CD14-positive monocyte (primary cell): ENCODE measurements at regions not wholly inside any gene's neighbourhood (a gene's known extent, or its start where the extent isn't known, plus 50 kb on each side); places are given as distances from the start of the nearest gene placed in this dataset.

Experiments
- DNase-seq, 3 donors: peaks; one replicate each; pipeline ENCODE4 v3.0.0-alpha.2; 2011 to 2022
- H2AFZ ChIP-seq: 2 replicates; pipeline ENCODE4 v1.6.0; 2012; ENCODE audit warnings: mild to moderate bottlenecking, low read depth, low read length, inconsistent platforms; ENCODE audit not compliant: insufficient read depth, poor library complexity, severe bottlenecking
- H3K27ac ChIP-seq, 2 donors: 1 replicate in 1 of 2; 2 replicates in 1 of 2; pipeline ENCODE4 v1.5.1; 2012 to 2013; ENCODE audit warnings: low read length in 2 of 2, control low read depth in 1 of 2, inconsistent platforms in 1 of 2, low read depth in 1 of 2, mild to moderate bottlenecking in 1 of 2
- H3K27me3 ChIP-seq, 2 donors: one replicate each; pipeline versions ENCODE4 v1.6.0 to v1.6.1; 2011 to 2013; ENCODE audit warnings: low read length in 2 of 2; ENCODE audit not compliant: control insufficient read depth in 2 of 2, insufficient read depth in 2 of 2
- H3K36me3 ChIP-seq, 2 donors: replicated peaks in 1 of 2; 1 replicate in 1 of 2; 2 replicates in 1 of 2; pipeline versions ENCODE4 v1.5.1 to v1.6.1; 2012 to 2013; ENCODE audit warnings: low read length in 2 of 2, control low read depth in 1 of 2, inconsistent platforms in 1 of 2, mild to moderate bottlenecking in 1 of 2; ENCODE audit not compliant: insufficient read depth in 2 of 2, control insufficient read depth in 1 of 2
- H3K4me1 ChIP-seq, 2 donors: 1 replicate in 1 of 2; 2 replicates in 1 of 2; pipeline versions ENCODE4 v1.5.1 to v1.6.1; 2012 to 2013; ENCODE audit warnings: low read length in 2 of 2, control low read depth in 1 of 2, inconsistent platforms in 1 of 2, mild to moderate bottlenecking in 1 of 2, moderate library complexity in 1 of 2; ENCODE audit not compliant: insufficient read depth in 2 of 2, control insufficient read depth in 1 of 2
- H3K4me2 ChIP-seq: replicated peaks from 2 replicates; pipeline ENCODE3; 2012; ENCODE audit warnings: low read length, moderate library complexity, mild to moderate bottlenecking; ENCODE audit not compliant: poor library complexity, severe bottlenecking; ENCODE audit errors: extremely low read depth
- H3K4me3 ChIP-seq, 3 experiments: fragments of 200-600 bp in 1 of 3; sonication (generic) in 1 of 3; replicated peaks in 1 of 3; 1 replicate in 2 of 3; 2 replicates in 1 of 3; pipeline ENCODE4 v1.5.1; 2011 to 2013; ENCODE audit warnings: low read length in 3 of 3, mild to moderate bottlenecking in 3 of 3, control low read depth in 2 of 3, low read depth in 2 of 3, inconsistent platforms in 1 of 3, moderate library complexity in 1 of 3
- H3K79me2 ChIP-seq: 2 replicates; pipeline ENCODE4 v1.6.0; 2012; ENCODE audit warnings: mild to moderate bottlenecking, control low read depth, inconsistent platforms, low read length, moderate library complexity; ENCODE audit not compliant: insufficient read depth
- H3K9ac ChIP-seq: 2 replicates; pipeline ENCODE4 v1.6.0; 2017; ENCODE audit warnings: low read length, mild to moderate bottlenecking; ENCODE audit not compliant: insufficient read depth, poor library complexity, severe bottlenecking
- H3K9me3 ChIP-seq, 2 donors: replicated peaks in 1 of 2; 1 replicate in 1 of 2; 2 replicates in 1 of 2; pipeline versions ENCODE4 v1.5.1 to v1.6.1; 2012 to 2013; ENCODE audit warnings: low read length in 2 of 2, control low read depth in 1 of 2; ENCODE audit not compliant: control insufficient read depth in 1 of 2, insufficient read depth in 1 of 2
- H4K20me1 ChIP-seq: 2 replicates; pipeline ENCODE4 v1.6.0; 2012; ENCODE audit warnings: mild to moderate bottlenecking, low read length, control low read depth, moderate library complexity; ENCODE audit not compliant: insufficient read depth
- H3K27ac Mint-ChIP-seq, 7 donors: one replicate each; pipeline ENCODE4 v1.8.0; 2020; ENCODE audit warnings: mild to moderate bottlenecking in 7 of 7, mixed read lengths in 7 of 7, moderate library complexity in 6 of 7, inconsistent platforms in 2 of 7
- H3K27me3 Mint-ChIP-seq, 3 donors: one replicate each; pipeline ENCODE4 v1.8.0; 2021 to 2022; ENCODE audit warnings: low read depth in 3 of 3, mild to moderate bottlenecking in 3 of 3, mixed read lengths in 3 of 3, moderate library complexity in 3 of 3, inconsistent platforms in 1 of 3
- H3K36me3 Mint-ChIP-seq, 2 donors: one replicate each; pipeline ENCODE4 v1.8.0; 2020; ENCODE audit warnings: mixed read lengths in 2 of 2, inconsistent platforms in 1 of 2, mild to moderate bottlenecking in 1 of 2
- H3K4me1 Mint-ChIP-seq: one replicate; pipeline ENCODE4 v1.8.0; 2020; ENCODE audit warnings: mild to moderate bottlenecking, mixed read lengths
- H3K4me3 Mint-ChIP-seq, 2 donors: one replicate each; pipeline ENCODE4 v1.8.0; 2020; ENCODE audit warnings: mild to moderate bottlenecking in 2 of 2, mixed read lengths in 2 of 2, moderate library complexity in 1 of 2
- H3K9me3 Mint-ChIP-seq, 7 donors: one replicate each; pipeline ENCODE4 v1.8.0; 2020 to 2022; ENCODE audit warnings: mixed read lengths in 7 of 7, mild to moderate bottlenecking in 6 of 7, moderate library complexity in 6 of 7, inconsistent platforms in 2 of 7
- WGBS: methylation state at CpG from one replicate; pipeline ENCODE4 v1.1.5; 2013; ENCODE audit warnings: missing lambda C conversion rate; ENCODE audit not compliant: insufficient coverage; 5-methylcytosine and 5-hydroxymethylcytosine counted together
- intact Hi-C, 2 donors: fragments of 100-400 bp; cut with micrococcal nuclease; formaldehyde crosslinking; loops; one replicate each; pipeline versions ENCODE4 v1.15.0 to v1.15.1; 2023
- TF ChIP-seq, protein P1 (sequence below): fragments of 200-600 bp; IDR thresholded peaks from one replicate; pipeline ENCODE4 v1.8.0; 2022; ENCODE audit warnings: antibody characterized with exemption, mild to moderate bottlenecking

DNA sequence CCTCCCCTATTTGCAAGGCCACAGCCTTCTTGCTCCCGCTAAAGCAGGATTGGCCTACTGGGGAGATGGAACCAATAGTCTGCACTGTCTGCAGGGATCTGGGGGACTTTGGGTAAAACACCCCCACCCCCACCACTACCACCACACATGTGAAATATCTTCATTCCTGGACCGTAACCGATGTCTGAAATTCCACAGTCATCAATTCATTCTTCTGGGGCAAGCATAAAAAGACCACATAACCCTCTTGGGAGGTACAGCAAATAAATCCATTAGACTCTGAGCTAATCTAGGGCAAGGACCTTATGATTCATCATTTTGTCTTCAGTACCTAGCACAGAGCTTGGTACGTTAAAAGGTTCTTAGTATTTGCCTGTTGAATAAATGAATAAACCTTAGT lies 307.8 kb downstream of the GPAM start:
- Histone ChIP-seq H3K9ac (no peak overlapping the region), H3K4me3 (no peak overlapping the region), H2AFZ (no peak overlapping the region), H3K9me3 (peaks cover 0 to 9% of the 10 kb centered on the region in 2 donors), H3K27ac (no peak overlapping the region), H3K27me3 (no peaks in the 10 kb centered on the region), H3K79me2 (no peaks in the 10 kb centered on the region), H3K36me3 (no peaks in the 10 kb centered on the region), H3K4me1 (no peaks in the 10 kb centered on the region), H4K20me1 (no peaks in the 10 kb centered on the region), H3K4me2 (no peak overlapping the region)
- H3K9me3 Mint-ChIP-seq, result peaks cover 0 to 13% (median 6%) of the 10 kb centered on the region in 7 donors
- H3K36me3 Mint-ChIP-seq, result no peaks in the 10 kb centered on the region
- peaks cover 0 to 3% (median 1%) of the 10 kb centered on the region in 3 donors for H3K27me3 Mint-ChIP-seq
- intact Hi-C loops, result no loop called here
- no CpG with 5 or more reads among the region's 4 CpGs for WGBS
- H3K4me1 Mint-ChIP-seq, result no peaks in the 10 kb centered on the region
- TF ChIP-seq, protein P1, sequence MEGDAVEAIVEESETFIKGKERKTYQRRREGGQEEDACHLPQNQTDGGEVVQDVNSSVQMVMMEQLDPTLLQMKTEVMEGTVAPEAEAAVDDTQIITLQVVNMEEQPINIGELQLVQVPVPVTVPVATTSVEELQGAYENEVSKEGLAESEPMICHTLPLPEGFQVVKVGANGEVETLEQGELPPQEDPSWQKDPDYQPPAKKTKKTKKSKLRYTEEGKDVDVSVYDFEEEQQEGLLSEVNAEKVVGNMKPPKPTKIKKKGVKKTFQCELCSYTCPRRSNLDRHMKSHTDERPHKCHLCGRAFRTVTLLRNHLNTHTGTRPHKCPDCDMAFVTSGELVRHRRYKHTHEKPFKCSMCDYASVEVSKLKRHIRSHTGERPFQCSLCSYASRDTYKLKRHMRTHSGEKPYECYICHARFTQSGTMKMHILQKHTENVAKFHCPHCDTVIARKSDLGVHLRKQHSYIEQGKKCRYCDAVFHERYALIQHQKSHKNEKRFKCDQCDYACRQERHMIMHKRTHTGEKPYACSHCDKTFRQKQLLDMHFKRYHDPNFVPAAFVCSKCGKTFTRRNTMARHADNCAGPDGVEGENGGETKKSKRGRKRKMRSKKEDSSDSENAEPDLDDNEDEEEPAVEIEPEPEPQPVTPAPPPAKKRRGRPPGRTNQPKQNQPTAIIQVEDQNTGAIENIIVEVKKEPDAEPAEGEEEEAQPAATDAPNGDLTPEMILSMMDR, result no peak
- no peak for DNase-seq
- H3K4me3 Mint-ChIP-seq, result no peak overlapping the region
- no peak overlapping the region for H3K27ac Mint-ChIP-seq

DNA sequence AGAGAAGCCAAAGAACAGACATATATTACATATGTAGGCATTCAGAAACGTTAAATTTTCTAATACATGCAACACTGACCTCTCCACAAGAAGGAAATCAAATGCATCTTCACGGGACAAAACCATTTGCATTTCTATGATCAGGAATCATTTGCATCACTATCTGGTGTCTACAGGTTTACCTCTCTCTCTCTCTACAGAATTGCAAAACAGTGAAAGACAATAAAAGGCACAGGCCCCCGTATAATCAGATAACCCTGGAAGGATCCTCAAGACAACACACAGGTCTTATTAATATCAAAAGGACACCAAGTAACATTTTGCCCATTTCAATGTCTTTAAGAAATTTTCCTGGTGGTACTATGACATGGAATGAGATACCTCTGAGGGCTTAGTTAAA lies 306.3 kb downstream of the GPAM start:
- Histone ChIP-seq H3K79me2 (no peaks in the 10 kb centered on the region), H3K4me1 (no peaks in the 10 kb centered on the region), H3K4me3 (no peak overlapping the region), H3K27me3 (no peaks in the 10 kb centered on the region), H3K4me2 (no peak overlapping the region), H3K9me3 (peaks cover 0 to 3% of the 10 kb centered on the region in 2 donors), H3K36me3 (no peaks in the 10 kb centered on the region), H2AFZ (no peak overlapping the region), H3K27ac (no peak overlapping the region), H4K20me1 (no peaks in the 10 kb centered on the region), H3K9ac (no peak overlapping the region)
- intact Hi-C loops, result no loop called here
- DNase-seq, result no peak
- 25% methylated on average over 2 of the region's 3 CpGs for WGBS
- H3K4me1 Mint-ChIP-seq, result no peaks in the 10 kb centered on the region
- peaks cover 0 to 3% (median 0%) of the 10 kb centered on the region in 3 donors for H3K27me3 Mint-ChIP-seq
- H3K36me3 Mint-ChIP-seq, result no peaks in the 10 kb centered on the region
- peaks cover 0 to 14% (median 0%) of the 10 kb centered on the region in 7 donors for H3K9me3 Mint-ChIP-seq
- H3K4me3 Mint-ChIP-seq, result no peak overlapping the region
- H3K27ac Mint-ChIP-seq, result no peak overlapping the region
- TF ChIP-seq, protein P1, result no peak
